ENCODE measurements at regions not wholly inside any gene's neighbourhood (a gene's known extent, or its start where the extent isn't known, plus 50 kb on each side); places are given as distances from the start of the nearest gene placed in this dataset.

- Mint-ChIP-seq H3K4me1 (ENCODE audit: low read depth) (no peaks in the 10 kb centered on the region), H3K27me3 (no peaks in the 10 kb centered on the region), H3K4me3 (no peak overlapping the region)
Observed at GRCh38 chr6:104486035-104486434, 373.7 kb downstream of the HACE1 start.

GRCh38 chr6:104484626-104485025, 375.1 kb downstream of the HACE1 start:
- no peak for ATAC-seq
- Mint-ChIP-seq H3K4me1 (ENCODE audit: low read depth) (no peaks in the 10 kb centered on the region), H3K9me3 (no peaks in the 10 kb centered on the region), H3K27ac (no peak overlapping the region), H3K4me3 (no peak overlapping the region), H3K36me3 (ENCODE audit: low read depth) (no peaks in the 10 kb centered on the region), H3K27me3 (no peaks in the 10 kb centered on the region)
- intact Hi-C loops (cut with micrococcal nuclease) = no loop called here
- no peak for DNase-seq
- TF ChIP-seq CTCF (IDR thresholded peaks at IDR 0.05) = no peak
- ChIA-PET POLR2A (no interaction called here), CTCF (no interaction called here)

More at GRCh38 chr6:104486035-104486434, 373.7 kb downstream of the HACE1 start:
- Mint-ChIP-seq H3K9me3 (no peaks in the 10 kb centered on the region), H3K27ac (no peak overlapping the region), H3K36me3 (ENCODE audit: low read depth) (no peaks in the 10 kb centered on the region)
- ChIA-PET POLR2A (no interaction called here), CTCF (no interaction called here)
- DNase-seq = no peak
- no peak for TF ChIP-seq CTCF (IDR thresholded peaks at IDR 0.05)
- intact Hi-C loops (cut with micrococcal nuclease) = no loop called here
- ATAC-seq = no peak

GRCh38 chr6:104484191-104484590, 375.5 kb downstream of the HACE1 start:
- TF ChIP-seq CTCF (IDR thresholded peaks at IDR 0.05) = no peak
- DNase-seq = no peak
- ATAC-seq = no peak
- Mint-ChIP-seq H3K4me1 (ENCODE audit: low read depth) (no peaks in the 10 kb centered on the region), H3K27me3 (no peaks in the 10 kb centered on the region), H3K9me3 (no peaks in the 10 kb centered on the region), H3K27ac (no peak overlapping the region), H3K36me3 (ENCODE audit: low read depth) (no peaks in the 10 kb centered on the region), H3K4me3 (no peak overlapping the region)
- POLR2A ChIA-PET = no interaction called here
- CTCF ChIA-PET = no interaction called here
- intact Hi-C loops (cut with micrococcal nuclease) = no loop called here

- ATAC-seq = no peak
- CTCF ChIA-PET = interaction anchor here (1.6 kb wide), 1 partner anchor 16 kb away, joined by 4 read pairs; no protein-coding TSS in a partner anchor
- no peaks in the 10 kb centered on the region for H3K36me3 Mint-ChIP-seq (ENCODE audit: low read depth)
Observed at GRCh38 chr6:104483225-104483834, 376.4 kb downstream of the HACE1 start.

GRCh38 chr6:104477569-104477968, 382.1 kb downstream of the HACE1 start:
- intact Hi-C loops (cut with micrococcal nuclease) = no loop called here
- ChIA-PET POLR2A (no interaction called here), CTCF (no interaction called here)
- Mint-ChIP-seq H3K9me3 (no peaks in the 10 kb centered on the region), H3K4me3 (no peak overlapping the region), H3K36me3 (ENCODE audit: low read depth) (no peaks in the 10 kb centered on the region), H3K27me3 (no peaks in the 10 kb centered on the region), H3K27ac (no peak overlapping the region), H3K4me1 (ENCODE audit: low read depth) (no peaks in the 10 kb centered on the region)
- DNase-seq (no peak), ATAC-seq (no peak)
- TF ChIP-seq CTCF (IDR thresholded peaks at IDR 0.05) = no peak

More at GRCh38 chr6:104483225-104483834, 376.4 kb downstream of the HACE1 start:
- Mint-ChIP-seq H3K4me3 (no peak overlapping the region), H3K4me1 (ENCODE audit: low read depth) (no peaks in the 10 kb centered on the region), H3K27me3 (no peaks in the 10 kb centered on the region), H3K27ac (no peak overlapping the region), H3K9me3 (no peaks in the 10 kb centered on the region)
- POLR2A ChIA-PET = no interaction called here
- no peak for DNase-seq
- TF ChIP-seq CTCF (IDR thresholded peaks at IDR 0.05) = no peak
- intact Hi-C loops (cut with micrococcal nuclease) = no loop called here

Measured in activated CD8-positive, alpha-beta T cell treated with anti-CD3 and anti-CD28 coated beads for 36 hours (primary cell).